Naive B cell (primary cell): ENCODE measurements at regions not wholly inside any gene's neighbourhood (a gene's known extent, or its start where the extent isn't known, plus 50 kb on each side); places are given as distances from the start of the nearest gene placed in this dataset.

Experiments
- ATAC-seq, 2 donors: fragments of 150-1000 bp; cut with Tn5 transposase; 2 replicates each; pipeline ENCODE4 v1.10.0; 2021; ENCODE audit warnings: low read depth in 2 of 2, mild to moderate bottlenecking in 2 of 2, moderate library complexity in 2 of 2
- DNase-seq: peaks from one replicate; pipeline ENCODE4 v3.0.0; 2022
- H3K27ac Mint-ChIP-seq, 6 donors: one replicate each; pipeline ENCODE4 v1.8.0; 2020 to 2022; ENCODE audit warnings: mild to moderate bottlenecking in 6 of 6, mixed read lengths in 6 of 6, moderate library complexity in 5 of 6, inconsistent platforms in 2 of 6
- H3K27me3 Mint-ChIP-seq, 3 donors: one replicate each; pipeline ENCODE4 v1.8.0; 2021 to 2022; ENCODE audit warnings: mixed read lengths in 3 of 3, mild to moderate bottlenecking in 1 of 3
- H3K36me3 Mint-ChIP-seq, 2 donors: one replicate each; pipeline ENCODE4 v1.8.0; 2020 to 2022; ENCODE audit warnings: mixed read lengths in 2 of 2, inconsistent platforms in 1 of 2, mild to moderate bottlenecking in 1 of 2
- H3K4me1 Mint-ChIP-seq, 3 donors: one replicate each; pipeline ENCODE4 v1.8.0; 2020 to 2022; ENCODE audit warnings: mixed read lengths in 3 of 3, inconsistent platforms in 1 of 3, mild to moderate bottlenecking in 1 of 3, moderate library complexity in 1 of 3
- H3K4me3 Mint-ChIP-seq, 8 donors: one replicate each; pipeline ENCODE4 v1.8.0; 2020 to 2022; ENCODE audit warnings: mild to moderate bottlenecking in 8 of 8, mixed read lengths in 8 of 8, moderate library complexity in 8 of 8, inconsistent platforms in 2 of 8
- H3K9me3 Mint-ChIP-seq, 7 donors: one replicate each; pipeline ENCODE4 v1.8.0; 2020 to 2022; ENCODE audit warnings: mixed read lengths in 7 of 7, mild to moderate bottlenecking in 5 of 7, inconsistent platforms in 2 of 7, moderate library complexity in 1 of 7

GRCh38 chr1:5563861-5564577, 428.2 kb downstream of the NPHP4 start:
- Mint-ChIP-seq H3K9me3 (peaks cover 0 to 18% (median 3%) of the 10 kb centered on the region in 7 donors), H3K27me3 (peaks cover 0 to 3% (median 0%) of the 10 kb centered on the region in 3 donors), H3K4me3 (no peak overlapping the region), H3K4me1 (no peaks in the 10 kb centered on the region), H3K27ac (no peak overlapping the region), H3K36me3 (no peaks in the 10 kb centered on the region)
- no peak for DNase-seq
- ATAC-seq, result no peak

GRCh38 chr1:5562769-5563168, 429.5 kb downstream of the NPHP4 start:
- no peaks in the 10 kb centered on the region for H3K36me3 Mint-ChIP-seq
- H3K9me3 Mint-ChIP-seq, result peaks cover 6 to 21% (median 13%) of the 10 kb centered on the region in 7 donors
- DNase-seq (no peak), ATAC-seq (no peak)
- H3K4me3 Mint-ChIP-seq, result no peak overlapping the region
- H3K27me3 Mint-ChIP-seq, result peaks cover 0 to 3% (median 0%) of the 10 kb centered on the region in 3 donors
- no peak overlapping the region for H3K27ac Mint-ChIP-seq
- H3K4me1 Mint-ChIP-seq, result no peaks in the 10 kb centered on the region

- no peaks in the 10 kb centered on the region for H3K4me1 Mint-ChIP-seq
- DNase-seq (no peak), ATAC-seq (no peak)
- H3K36me3 Mint-ChIP-seq, result no peaks in the 10 kb centered on the region
- H3K9me3 Mint-ChIP-seq, result peaks cover 6 to 23% (median 13%) of the 10 kb centered on the region in 7 donors
- no peak overlapping the region for H3K4me3 Mint-ChIP-seq
- no peak overlapping the region for H3K27ac Mint-ChIP-seq
- peaks cover 0 to 3% (median 0%) of the 10 kb centered on the region in 3 donors for H3K27me3 Mint-ChIP-seq
Measured at GRCh38 chr1:5562331-5562730, 429.9 kb downstream of the NPHP4 start.

GRCh38 chr1:5559078-5559477, 433.1 kb downstream of the NPHP4 start:
- peaks cover 0 to 8% (median 3%) of the 10 kb centered on the region in 3 donors for H3K27me3 Mint-ChIP-seq
- H3K27ac Mint-ChIP-seq, result no peak overlapping the region
- ATAC-seq, result no peak
- H3K9me3 Mint-ChIP-seq, result peaks cover 6 to 34% (median 13%) of the 10 kb centered on the region in 7 donors
- no peak for DNase-seq
- no peak overlapping the region for H3K4me3 Mint-ChIP-seq
- peaks cover 0 to 5% of the 10 kb centered on the region in 2 donors for H3K36me3 Mint-ChIP-seq
- no peaks in the 10 kb centered on the region for H3K4me1 Mint-ChIP-seq

- Mint-ChIP-seq H3K27ac (no peak overlapping the region), H3K36me3 (peaks cover 0 to 5% of the 10 kb centered on the region in 2 donors), H3K27me3 (peaks cover 3 to 11% (median 4%) of the 10 kb centered on the region in 3 donors), H3K9me3 (peaks cover 6 to 32% (median 13%) of the 10 kb centered on the region in 7 donors), H3K4me3 (no peak overlapping the region), H3K4me1 (no peaks in the 10 kb centered on the region)
- ATAC-seq, result no peak
- DNase-seq, result no peak
Measured at GRCh38 chr1:5555853-5556252, 436.4 kb downstream of the NPHP4 start.

GRCh38 chr1:5554784-5555183, 437.4 kb downstream of the NPHP4 start:
- Mint-ChIP-seq H3K36me3 (peaks cover 0 to 5% of the 10 kb centered on the region in 2 donors), H3K4me1 (no peaks in the 10 kb centered on the region)
- no peak for ATAC-seq

GRCh38 chr1:5554111-5554510, 438.1 kb downstream of the NPHP4 start:
- Mint-ChIP-seq H3K27ac (no peak overlapping the region), H3K27me3 (peaks cover 9 to 26% (median 11%) of the 10 kb centered on the region in 3 donors), H3K4me3 (no peak overlapping the region), H3K36me3 (peaks cover 0 to 5% of the 10 kb centered on the region in 2 donors), H3K4me1 (no peaks in the 10 kb centered on the region), H3K9me3 (peaks cover 8 to 35% (median 13%) of the 10 kb centered on the region in 7 donors)
- ATAC-seq (no peak), DNase-seq (no peak)

More at GRCh38 chr1:5554784-5555183, 437.4 kb downstream of the NPHP4 start:
- H3K27me3 Mint-ChIP-seq, result peaks cover 9 to 19% (median 11%) of the 10 kb centered on the region in 3 donors
- no peak for DNase-seq
- H3K27ac Mint-ChIP-seq, result no peak overlapping the region
- peaks cover 8 to 37% (median 13%) of the 10 kb centered on the region in 7 donors for H3K9me3 Mint-ChIP-seq
- no peak overlapping the region for H3K4me3 Mint-ChIP-seq

- no peak overlapping the region for H3K27ac Mint-ChIP-seq
- peaks cover 2 to 25% (median 6%) of the 10 kb centered on the region in 7 donors for H3K9me3 Mint-ChIP-seq
- ATAC-seq, result no peak
- no peak overlapping the region for H3K4me3 Mint-ChIP-seq
- no peak for DNase-seq
- peaks cover 15 to 32% (median 18%) of the 10 kb centered on the region in 3 donors for H3K27me3 Mint-ChIP-seq
- no peaks in the 10 kb centered on the region for H3K4me1 Mint-ChIP-seq
- peaks cover 0 to 5% of the 10 kb centered on the region in 2 donors for H3K36me3 Mint-ChIP-seq
Measured at GRCh38 chr1:5552787-5553484, 439.3 kb downstream of the NPHP4 start.

- H3K36me3 Mint-ChIP-seq, result peaks cover 0 to 5% of the 10 kb centered on the region in 2 donors
- no peaks in the 10 kb centered on the region for H3K4me1 Mint-ChIP-seq
- no peak overlapping the region for H3K27ac Mint-ChIP-seq
- peaks cover 2 to 25% (median 4%) of the 10 kb centered on the region in 7 donors for H3K9me3 Mint-ChIP-seq
- H3K27me3 Mint-ChIP-seq, result peaks cover 15 to 32% (median 18%) of the 10 kb centered on the region in 3 donors
- no peak for ATAC-seq
- DNase-seq, result no peak
- peak overlapping the region in 1 of 8 donors; percentile 30 for H3K4me3 Mint-ChIP-seq
Measured at GRCh38 chr1:5551274-5551975, 440.8 kb downstream of the NPHP4 start.

- Mint-ChIP-seq H3K27ac (no peak overlapping the region), H3K27me3 (peaks cover 27 to 33% (median 31%) of the 10 kb centered on the region in 3 donors), H3K9me3 (peaks cover 0 to 21% (median 4%) of the 10 kb centered on the region in 7 donors), H3K36me3 (no peaks in the 10 kb centered on the region), H3K4me1 (no peaks in the 10 kb centered on the region), H3K4me3 (no peak overlapping the region)
- no peak for ATAC-seq
- DNase-seq, result no peak
Measured at GRCh38 chr1:5548266-5548665, 444.0 kb downstream of the NPHP4 start.

- no peak for ATAC-seq
- no peak for DNase-seq
- Mint-ChIP-seq H3K27ac (no peak overlapping the region), H3K36me3 (no peaks in the 10 kb centered on the region), H3K4me3 (no peak overlapping the region), H3K4me1 (no peaks in the 10 kb centered on the region), H3K9me3 (peaks cover 0 to 23% (median 5%) of the 10 kb centered on the region in 7 donors), H3K27me3 (peaks cover 37 to 49% (median 40%) of the 10 kb centered on the region in 3 donors)
Measured at GRCh38 chr1:5543235-5543634, 449.0 kb downstream of the NPHP4 start.

GRCh38 chr1:5532811-5533210, 459.4 kb downstream of the NPHP4 start:
- H3K4me3 Mint-ChIP-seq, result no peak overlapping the region
- H3K27ac Mint-ChIP-seq, result no peak overlapping the region
- H3K27me3 Mint-ChIP-seq, result peaks cover 6 to 24% (median 20%) of the 10 kb centered on the region in 3 donors
- ATAC-seq (no peak), DNase-seq (no peak)
- peaks cover 3 to 30% (median 13%) of the 10 kb centered on the region in 7 donors for H3K9me3 Mint-ChIP-seq
- H3K36me3 Mint-ChIP-seq, result peaks cover 0 to 9% of the 10 kb centered on the region in 2 donors
- H3K4me1 Mint-ChIP-seq, result no peaks in the 10 kb centered on the region

- peaks cover 0 to 18% (median 8%) of the 10 kb centered on the region in 3 donors for H3K27me3 Mint-ChIP-seq
- DNase-seq, result no peak
- peaks cover 3 to 30% (median 13%) of the 10 kb centered on the region in 7 donors for H3K9me3 Mint-ChIP-seq
- H3K27ac Mint-ChIP-seq, result no peak overlapping the region
- peaks cover 0 to 5% (median 0%) of the 10 kb centered on the region in 3 donors for H3K4me1 Mint-ChIP-seq
- H3K4me3 Mint-ChIP-seq, result no peak overlapping the region
- peaks cover 0 to 9% of the 10 kb centered on the region in 2 donors for H3K36me3 Mint-ChIP-seq
- ATAC-seq, result no peak
Measured at GRCh38 chr1:5526822-5527551, 465.2 kb downstream of the NPHP4 start.
